ENCODE measurements at regions not wholly inside any gene's neighbourhood (a gene's known extent, or its start where the extent isn't known, plus 50 kb on each side); places are given as distances from the start of the nearest gene placed in this dataset.

GRCh38 chr4:1542516-1543320 is 136.5 kb upstream of the NKX1-1 start:
- no peak for DNase-seq (ENCODE audit: low read depth)

- DNase-seq (ENCODE audit: low read depth) = no peak
Observed at GRCh38 chr4:1542226-1542490, 135.9 kb upstream of the NKX1-1 start.

- DNase-seq (ENCODE audit: low read depth) = no peak
Observed at GRCh38 chr4:1541449-1542225, 135.4 kb upstream of the NKX1-1 start.

GRCh38 chr4:1540601-1541375 is 134.5 kb upstream of the NKX1-1 start:
- no peak for DNase-seq (ENCODE audit: low read depth)

GRCh38 chr4:1539859-1540600 is 133.8 kb upstream of the NKX1-1 start:
- no peak for DNase-seq (ENCODE audit: low read depth)

GRCh38 chr4:1538941-1539772 is 132.9 kb upstream of the NKX1-1 start:
- no peak for DNase-seq (ENCODE audit: low read depth)

- no peak for DNase-seq (ENCODE audit: low read depth)
Observed at GRCh38 chr4:1538096-1538410, 131.8 kb upstream of the NKX1-1 start.

- no peak for DNase-seq (ENCODE audit: low read depth)
Observed at GRCh38 chr4:1537410-1538095, 131.3 kb upstream of the NKX1-1 start.

- DNase-seq (ENCODE audit: low read depth) = no peak
Observed at GRCh38 chr4:1536579-1537409, 130.6 kb upstream of the NKX1-1 start.

GRCh38 chr4:1535926-1536578 is 129.8 kb upstream of the NKX1-1 start:
- DNase-seq (ENCODE audit: low read depth) = no peak

- no peak for DNase-seq (ENCODE audit: low read depth)
Observed at GRCh38 chr4:1534876-1535526, 128.8 kb upstream of the NKX1-1 start.

GRCh38 chr4:1534095-1534872 is 128.0 kb upstream of the NKX1-1 start:
- DNase-seq (ENCODE audit: low read depth) = no peak

GRCh38 chr4:1533501-1534064 is 127.3 kb upstream of the NKX1-1 start:
- DNase-seq (ENCODE audit: low read depth) = no peak

GRCh38 chr4:1532549-1533395 is 126.5 kb upstream of the NKX1-1 start:
- no peak for DNase-seq (ENCODE audit: low read depth)

- DNase-seq (ENCODE audit: low read depth) = no peak
Observed at GRCh38 chr4:1531683-1532548, 125.7 kb upstream of the NKX1-1 start.

GRCh38 chr4:1530356-1530755 is 124.1 kb upstream of the NKX1-1 start:
- DNase-seq (ENCODE audit: low read depth) = no peak
